ENCODE measurements at regions not wholly inside any gene's neighbourhood (a gene's known extent, or its start where the extent isn't known, plus 50 kb on each side); places are given as distances from the start of the nearest gene placed in this dataset.

GRCh38 chr14:97920201-97920600 lies 1123.0 kb downstream of the VRK1 start:
- TF ChIP-seq CTCF (conservative IDR thresholded peaks at IDR 0.05 in 1 of 2, IDR thresholded peaks at IDR 0.05 in 1 of 2; ENCODE audit: extremely low read depth in 1 of 2, insufficient read depth in 1 of 2, low read depth in 1 of 2, low read length in 2 of 2) (no peak), EZH2 (IDR thresholded peaks at IDR 0.05; ENCODE audit: borderline replicate concordance, low read length) (no peak)

All from mammary epithelial cell (primary cell).